ENCODE measurements at regions not wholly inside any gene's neighbourhood (a gene's known extent, or its start where the extent isn't known, plus 50 kb on each side); places are given as distances from the start of the nearest gene placed in this dataset.

GRCh38 chr5:96302174-96302738, 130.8 kb downstream of the PCSK1 start:
- TF ChIP-seq CTCF (IDR thresholded peaks at IDR 0.05) (no peak), PRDM15 (CRISPR knock-in tag; IDR thresholded peaks at IDR 0.05) (no peak), NFE2L1 (CRISPR knock-in tag; IDR thresholded peaks at IDR 0.05) (no peak), SP1 (CRISPR knock-in tag; conservative IDR thresholded peaks at IDR 0.05) (no peak)
